ENCODE measurements at regions not wholly inside any gene's neighbourhood (a gene's known extent, or its start where the extent isn't known, plus 50 kb on each side); places are given as distances from the start of the nearest gene placed in this dataset.

DNA sequence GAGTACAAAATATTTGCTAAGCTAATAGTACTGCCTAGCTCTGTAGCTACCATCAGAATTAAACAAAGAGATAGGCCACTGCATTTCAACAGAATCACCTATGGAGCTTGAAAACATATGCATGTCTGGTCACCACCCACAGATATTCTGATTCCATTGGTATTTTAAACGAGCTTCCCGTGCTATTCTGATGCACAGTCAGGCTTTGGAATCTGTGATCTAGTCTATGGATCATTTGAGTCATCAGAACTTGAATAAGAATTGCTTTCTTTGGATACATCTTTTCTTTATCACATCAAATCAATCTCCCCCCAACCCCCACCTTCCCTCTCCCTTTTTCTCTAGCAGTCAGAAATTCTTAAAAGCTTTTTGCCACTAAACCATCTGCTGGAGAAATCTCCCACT, 124.7 kb downstream of the NPIPB5 start:
- Histone ChIP-seq H4K20me1 (replicated peaks; ENCODE audit: control insufficient read depth, insufficient read depth, low read length) (no peaks in the 10 kb centered on the region), H3K9me3 (replicated peaks; ENCODE audit: control insufficient read depth, insufficient read depth, low read depth, low read length) (no peaks in the 10 kb centered on the region), H3K9ac (ENCODE audit: insufficient read depth in 1 of 2, low read depth in 2 of 2, low read length in 2 of 2) (no peak overlapping the region), H3K79me2 (ENCODE audit: control insufficient read depth, insufficient read depth, low read length) (no peaks in the 10 kb centered on the region), H3K9me1 (ENCODE audit: control insufficient read depth, insufficient read depth, low read length) (no peaks in the 10 kb centered on the region), H3K4me2 (ENCODE audit: insufficient read depth, low read length) (no peak overlapping the region), H3K27me3 (ENCODE audit: control insufficient read depth in 2 of 2, insufficient read depth in 2 of 2, low read length in 2 of 2) (0 out of 5 replicates have a peak, but pooled peaks cover 0 to 4% of the 10 kb centered on the region in 2 experiments), H3K36me3 (ENCODE audit: control insufficient read depth, insufficient read depth, low read length) (no peaks in the 10 kb centered on the region), H3K27ac (ENCODE audit: extremely low read depth, low read depth, low read length) (no peak overlapping the region), H3K4me1 (replicated peaks in 1 of 2; ENCODE audit: control insufficient read depth in 2 of 2, insufficient read depth in 2 of 2, low read length in 2 of 2) (no peaks in the 10 kb centered on the region), H3K4me3 (no peak overlapping the region), H2AFZ (ENCODE audit: low read depth, low read length) (no peak overlapping the region)
- 0% methylated on average over 2 of the region's 2 CpGs for WGBS (ENCODE audit: insufficient coverage, low coverage, missing lambda C conversion rate)
- FAIRE-seq = no peak
- CTCF ChIA-PET (ENCODE audit: low intra/inter-chr PET ratio) = no interaction called here
- POLR2A ChIA-PET = interaction anchor here (1.2 kb wide), 1 partner anchor 16 kb away, joined by 3 read pairs; no protein-coding TSS in a partner anchor
- no peak for ATAC-seq
- no TSS peak for BruUV-seq (replicated peaks)
- intact Hi-C loops (cut with micrococcal nuclease) (no loop called here), in situ Hi-C loops (cut with MboI) (no loop called here)
- DNase-seq (ENCODE audit: extremely low read depth in 1 of 4, low spot score in 3 of 4) = no peak
- TF ChIP-seq, protein P1, sequence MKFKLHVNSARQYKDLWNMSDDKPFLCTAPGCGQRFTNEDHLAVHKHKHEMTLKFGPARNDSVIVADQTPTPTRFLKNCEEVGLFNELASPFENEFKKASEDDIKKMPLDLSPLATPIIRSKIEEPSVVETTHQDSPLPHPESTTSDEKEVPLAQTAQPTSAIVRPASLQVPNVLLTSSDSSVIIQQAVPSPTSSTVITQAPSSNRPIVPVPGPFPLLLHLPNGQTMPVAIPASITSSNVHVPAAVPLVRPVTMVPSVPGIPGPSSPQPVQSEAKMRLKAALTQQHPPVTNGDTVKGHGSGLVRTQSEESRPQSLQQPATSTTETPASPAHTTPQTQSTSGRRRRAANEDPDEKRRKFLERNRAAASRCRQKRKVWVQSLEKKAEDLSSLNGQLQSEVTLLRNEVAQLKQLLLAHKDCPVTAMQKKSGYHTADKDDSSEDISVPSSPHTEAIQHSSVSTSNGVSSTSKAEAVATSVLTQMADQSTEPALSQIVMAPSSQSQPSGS (CRISPR knock-in tag; IDR thresholded peaks at IDR 0.05) = no peak
- TF ChIP-seq CBX3 (IDR thresholded peaks at IDR 0.05; ENCODE audit: borderline replicate concordance in 1 of 2, low read length in 2 of 2) = no peak
- no peak for TF ChIP-seq ZNF79 (CRISPR knock-in tag; IDR thresholded peaks at IDR 0.05; ENCODE audit: low read depth)
- TF ChIP-seq, protein P2, sequence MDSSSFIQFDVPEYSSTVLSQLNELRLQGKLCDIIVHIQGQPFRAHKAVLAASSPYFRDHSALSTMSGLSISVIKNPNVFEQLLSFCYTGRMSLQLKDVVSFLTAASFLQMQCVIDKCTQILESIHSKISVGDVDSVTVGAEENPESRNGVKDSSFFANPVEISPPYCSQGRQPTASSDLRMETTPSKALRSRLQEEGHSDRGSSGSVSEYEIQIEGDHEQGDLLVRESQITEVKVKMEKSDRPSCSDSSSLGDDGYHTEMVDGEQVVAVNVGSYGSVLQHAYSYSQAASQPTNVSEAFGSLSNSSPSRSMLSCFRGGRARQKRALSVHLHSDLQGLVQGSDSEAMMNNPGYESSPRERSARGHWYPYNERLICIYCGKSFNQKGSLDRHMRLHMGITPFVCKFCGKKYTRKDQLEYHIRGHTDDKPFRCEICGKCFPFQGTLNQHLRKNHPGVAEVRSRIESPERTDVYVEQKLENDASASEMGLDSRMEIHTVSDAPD (CRISPR knock-in tag; IDR thresholded peaks at IDR 0.05) = no peak
- no peak for TF ChIP-seq POU5F1 (IDR thresholded peaks at IDR 0.05; ENCODE audit: borderline replicate concordance, low read depth, low read length, partially characterized antibody)
- no peak for TF ChIP-seq PHB (CRISPR knock-in tag; IDR thresholded peaks at IDR 0.05)
- no peak for TF ChIP-seq FOSL1 (tag; conservative IDR thresholded peaks at IDR 0.05)
- TF ChIP-seq MEF2A (IDR thresholded peaks at IDR 0.05; ENCODE audit: control insufficient read depth, low read depth, low read length) = no peak
- no peak for TF ChIP-seq HNRNPLL (IDR thresholded peaks at IDR 0.05; ENCODE audit: low read depth, low read length, poor library complexity, severe bottlenecking)
- TF ChIP-seq, protein P3, sequence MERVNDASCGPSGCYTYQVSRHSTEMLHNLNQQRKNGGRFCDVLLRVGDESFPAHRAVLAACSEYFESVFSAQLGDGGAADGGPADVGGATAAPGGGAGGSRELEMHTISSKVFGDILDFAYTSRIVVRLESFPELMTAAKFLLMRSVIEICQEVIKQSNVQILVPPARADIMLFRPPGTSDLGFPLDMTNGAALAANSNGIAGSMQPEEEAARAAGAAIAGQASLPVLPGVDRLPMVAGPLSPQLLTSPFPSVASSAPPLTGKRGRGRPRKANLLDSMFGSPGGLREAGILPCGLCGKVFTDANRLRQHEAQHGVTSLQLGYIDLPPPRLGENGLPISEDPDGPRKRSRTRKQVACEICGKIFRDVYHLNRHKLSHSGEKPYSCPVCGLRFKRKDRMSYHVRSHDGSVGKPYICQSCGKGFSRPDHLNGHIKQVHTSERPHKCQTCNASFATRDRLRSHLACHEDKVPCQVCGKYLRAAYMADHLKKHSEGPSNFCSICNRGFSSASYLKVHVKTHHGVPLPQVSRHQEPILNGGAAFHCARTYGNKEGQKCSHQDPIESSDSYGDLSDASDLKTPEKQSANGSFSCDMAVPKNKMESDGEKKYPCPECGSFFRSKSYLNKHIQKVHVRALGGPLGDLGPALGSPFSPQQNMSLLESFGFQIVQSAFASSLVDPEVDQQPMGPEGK (CRISPR knock-in tag; IDR thresholded peaks at IDR 0.05; ENCODE audit: borderline replicate concordance) = no peak
- no peak for TF ChIP-seq ZNF354B (CRISPR knock-in tag; IDR thresholded peaks at IDR 0.05)
- TF ChIP-seq ZNF165 (CRISPR knock-in tag; IDR thresholded peaks at IDR 0.05; ENCODE audit: borderline replicate concordance) = no peak
- TF ChIP-seq PHB2 (IDR thresholded peaks at IDR 0.05; ENCODE audit: low read depth) = no peak
- no peak for TF ChIP-seq MEF2D (tag; conservative IDR thresholded peaks at IDR 0.05; ENCODE audit: low read depth)
- TF ChIP-seq RB1 (IDR thresholded peaks at IDR 0.05; ENCODE audit: low read depth) = no peak
- TF ChIP-seq, protein P4, sequence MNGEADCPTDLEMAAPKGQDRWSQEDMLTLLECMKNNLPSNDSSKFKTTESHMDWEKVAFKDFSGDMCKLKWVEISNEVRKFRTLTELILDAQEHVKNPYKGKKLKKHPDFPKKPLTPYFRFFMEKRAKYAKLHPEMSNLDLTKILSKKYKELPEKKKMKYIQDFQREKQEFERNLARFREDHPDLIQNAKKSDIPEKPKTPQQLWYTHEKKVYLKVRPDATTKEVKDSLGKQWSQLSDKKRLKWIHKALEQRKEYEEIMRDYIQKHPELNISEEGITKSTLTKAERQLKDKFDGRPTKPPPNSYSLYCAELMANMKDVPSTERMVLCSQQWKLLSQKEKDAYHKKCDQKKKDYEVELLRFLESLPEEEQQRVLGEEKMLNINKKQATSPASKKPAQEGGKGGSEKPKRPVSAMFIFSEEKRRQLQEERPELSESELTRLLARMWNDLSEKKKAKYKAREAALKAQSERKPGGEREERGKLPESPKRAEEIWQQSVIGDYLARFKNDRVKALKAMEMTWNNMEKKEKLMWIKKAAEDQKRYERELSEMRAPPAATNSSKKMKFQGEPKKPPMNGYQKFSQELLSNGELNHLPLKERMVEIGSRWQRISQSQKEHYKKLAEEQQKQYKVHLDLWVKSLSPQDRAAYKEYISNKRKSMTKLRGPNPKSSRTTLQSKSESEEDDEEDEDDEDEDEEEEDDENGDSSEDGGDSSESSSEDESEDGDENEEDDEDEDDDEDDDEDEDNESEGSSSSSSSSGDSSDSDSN (IDR thresholded peaks at IDR 0.05; ENCODE audit: borderline replicate concordance in 1 of 2, low read depth in 2 of 2, low read length in 2 of 2) = no peak
- no peak for TF ChIP-seq ZKSCAN8 (CRISPR knock-in tag; IDR thresholded peaks at IDR 0.05)

Data from K562 (cell line).